GM10266 (cell line): ENCODE measurements at regions not wholly inside any gene's neighbourhood (a gene's known extent, or its start where the extent isn't known, plus 50 kb on each side); places are given as distances from the start of the nearest gene placed in this dataset.

ENCODE experiments used
- DNase-seq: peaks from one replicate; pipeline ENCODE4 v3.0.0; 2012; ENCODE audit errors: extremely low spot score
- TF ChIP-seq, protein P1 (sequence below): IDR thresholded peaks from 2 replicates; pipeline ENCODE4 v1.5.1; 2012; ENCODE audit warnings: mild to moderate bottlenecking, low read depth; ENCODE audit not compliant: control insufficient read depth, insufficient read depth; ENCODE audit errors: missing control alignments

DNA sequence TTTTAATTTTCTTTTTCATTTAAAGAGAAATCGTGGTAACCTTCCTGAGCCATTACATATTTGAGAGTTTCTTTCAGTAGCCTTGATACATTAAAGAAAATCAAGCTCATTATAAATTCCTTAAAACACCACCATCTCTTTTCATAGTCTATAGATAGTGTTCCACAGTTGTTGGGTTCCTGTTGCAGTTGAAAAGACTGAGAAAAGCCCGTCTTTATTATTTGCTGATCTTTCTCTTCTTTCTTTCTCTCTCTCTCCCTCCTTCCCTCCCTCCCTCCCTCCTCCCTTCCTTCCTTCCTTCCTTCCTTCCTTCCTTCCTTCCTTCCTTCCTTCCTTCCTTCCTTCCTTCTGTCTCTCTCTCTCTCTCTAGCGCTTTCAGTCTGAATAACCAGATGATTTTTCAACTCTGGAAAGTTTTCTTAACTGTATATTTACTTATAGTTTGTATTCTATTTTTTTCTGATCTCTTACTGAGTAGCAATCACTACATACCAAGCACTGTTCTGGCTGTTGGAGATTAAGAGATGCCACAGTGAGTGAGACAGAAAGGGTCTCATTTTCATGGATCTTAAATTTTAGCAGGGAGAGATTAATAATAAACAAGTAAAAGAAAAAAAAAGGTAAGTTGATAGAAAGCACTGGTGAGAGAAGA, 157.5 kb downstream of the TINAG start:
- TF ChIP-seq, protein P1, sequence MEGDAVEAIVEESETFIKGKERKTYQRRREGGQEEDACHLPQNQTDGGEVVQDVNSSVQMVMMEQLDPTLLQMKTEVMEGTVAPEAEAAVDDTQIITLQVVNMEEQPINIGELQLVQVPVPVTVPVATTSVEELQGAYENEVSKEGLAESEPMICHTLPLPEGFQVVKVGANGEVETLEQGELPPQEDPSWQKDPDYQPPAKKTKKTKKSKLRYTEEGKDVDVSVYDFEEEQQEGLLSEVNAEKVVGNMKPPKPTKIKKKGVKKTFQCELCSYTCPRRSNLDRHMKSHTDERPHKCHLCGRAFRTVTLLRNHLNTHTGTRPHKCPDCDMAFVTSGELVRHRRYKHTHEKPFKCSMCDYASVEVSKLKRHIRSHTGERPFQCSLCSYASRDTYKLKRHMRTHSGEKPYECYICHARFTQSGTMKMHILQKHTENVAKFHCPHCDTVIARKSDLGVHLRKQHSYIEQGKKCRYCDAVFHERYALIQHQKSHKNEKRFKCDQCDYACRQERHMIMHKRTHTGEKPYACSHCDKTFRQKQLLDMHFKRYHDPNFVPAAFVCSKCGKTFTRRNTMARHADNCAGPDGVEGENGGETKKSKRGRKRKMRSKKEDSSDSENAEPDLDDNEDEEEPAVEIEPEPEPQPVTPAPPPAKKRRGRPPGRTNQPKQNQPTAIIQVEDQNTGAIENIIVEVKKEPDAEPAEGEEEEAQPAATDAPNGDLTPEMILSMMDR = no peak
- DNase-seq = no peak

DNA sequence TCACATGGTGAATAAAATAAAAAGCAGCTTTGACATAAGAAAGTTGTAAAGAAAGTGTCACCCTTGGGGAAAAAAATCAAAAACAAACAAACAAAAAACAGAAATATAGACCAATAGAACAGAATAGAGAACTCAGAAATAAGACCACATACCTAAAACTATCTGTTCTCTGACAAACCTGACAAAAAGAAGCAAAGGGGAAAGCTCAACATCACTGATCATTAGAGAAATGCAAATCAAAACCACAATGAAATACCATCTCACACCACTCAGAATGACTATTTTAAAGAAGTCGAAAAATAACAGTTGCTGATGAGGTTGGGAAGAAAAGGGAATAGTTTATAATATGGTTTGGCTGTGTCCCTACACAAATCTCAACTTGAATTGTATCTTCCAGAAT, 159.1 kb downstream of the TINAG start:
- no peak for DNase-seq
- TF ChIP-seq, protein P1 = no peak

DNA sequence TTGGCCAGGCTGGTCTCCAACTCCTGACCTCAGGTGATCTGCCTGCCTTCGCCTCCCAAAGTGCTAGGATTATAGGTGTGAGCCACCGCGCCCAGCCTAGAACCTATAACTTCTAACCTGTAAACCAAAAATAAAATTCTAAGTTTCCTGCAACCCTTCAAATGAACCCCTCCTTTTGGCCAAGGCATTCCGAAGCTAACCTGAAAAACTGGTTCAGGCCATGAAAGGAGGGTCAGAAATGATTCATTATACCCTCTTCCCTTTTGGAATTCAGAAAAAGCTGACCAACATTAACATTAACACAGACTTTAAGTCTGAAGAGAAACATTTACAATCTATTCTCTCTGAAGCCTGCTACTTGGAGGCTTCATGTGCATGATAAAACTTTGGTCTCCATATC, 165.1 kb downstream of the TINAG start:
- DNase-seq = no peak
- TF ChIP-seq, protein P1 = no peak

DNA sequence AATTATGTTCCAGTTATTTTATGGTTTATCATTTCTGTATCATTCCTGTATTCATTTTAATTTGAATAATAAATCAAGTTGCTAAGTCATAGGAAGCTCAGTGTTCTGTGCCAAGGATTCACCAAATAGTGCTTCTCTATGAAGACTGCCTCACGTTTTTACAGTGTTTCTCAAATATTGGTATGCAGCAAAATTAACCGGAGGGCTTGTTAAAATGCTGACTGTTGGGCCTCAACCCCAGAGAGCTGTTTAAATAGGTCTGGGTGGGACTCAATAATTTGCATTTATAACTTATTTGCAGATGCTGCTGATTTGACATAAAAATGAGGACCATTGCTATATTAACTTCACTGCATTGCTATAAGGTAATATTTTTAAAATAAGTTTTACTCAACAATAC, 166.7 kb downstream of the TINAG start:
- TF ChIP-seq, protein P1 = no peak
- DNase-seq = no peak

DNA sequence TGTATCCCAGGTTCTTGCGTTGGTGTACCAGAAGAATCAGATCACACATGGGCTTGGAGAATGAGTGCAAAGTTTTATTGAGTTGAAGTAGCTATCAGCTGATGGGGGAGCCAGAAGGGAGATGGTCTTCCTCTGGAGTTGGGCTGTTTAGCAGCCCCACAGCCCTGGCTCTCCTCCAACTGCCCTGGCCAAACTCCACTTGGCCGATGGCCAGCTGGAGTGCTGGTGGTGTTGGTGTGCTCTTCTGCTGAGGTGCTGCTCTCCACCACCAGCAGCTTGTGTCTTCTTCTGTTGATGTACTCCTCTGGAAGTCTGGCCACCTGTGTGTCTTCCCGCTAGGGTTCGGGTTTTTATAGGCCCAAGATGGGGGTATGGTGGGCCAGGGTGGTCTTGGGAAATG, 172.8 kb downstream of the TINAG start:
- no peak for DNase-seq
- TF ChIP-seq, protein P1 = no peak

DNA sequence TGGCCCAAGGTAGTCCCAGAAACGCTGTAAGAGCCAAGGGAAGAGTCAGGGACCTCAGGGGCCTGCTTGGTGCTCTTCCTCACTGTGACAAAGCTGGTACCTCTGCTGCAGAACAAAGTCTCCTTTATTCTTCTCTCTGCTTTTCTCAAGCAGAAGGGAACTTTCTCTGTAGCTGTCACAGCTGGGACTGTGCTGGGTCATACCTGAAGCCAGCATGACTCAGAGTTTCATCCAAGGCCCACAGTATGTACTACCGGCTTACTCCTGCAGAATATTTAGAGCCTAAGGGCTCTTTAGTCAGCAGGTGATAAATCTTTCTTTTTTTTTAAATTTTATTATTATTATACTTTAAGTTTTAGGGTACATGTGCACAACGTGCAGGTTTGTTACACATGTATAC, 183.2 kb downstream of the TINAG start:
- TF ChIP-seq, protein P1 = no peak

DNA sequence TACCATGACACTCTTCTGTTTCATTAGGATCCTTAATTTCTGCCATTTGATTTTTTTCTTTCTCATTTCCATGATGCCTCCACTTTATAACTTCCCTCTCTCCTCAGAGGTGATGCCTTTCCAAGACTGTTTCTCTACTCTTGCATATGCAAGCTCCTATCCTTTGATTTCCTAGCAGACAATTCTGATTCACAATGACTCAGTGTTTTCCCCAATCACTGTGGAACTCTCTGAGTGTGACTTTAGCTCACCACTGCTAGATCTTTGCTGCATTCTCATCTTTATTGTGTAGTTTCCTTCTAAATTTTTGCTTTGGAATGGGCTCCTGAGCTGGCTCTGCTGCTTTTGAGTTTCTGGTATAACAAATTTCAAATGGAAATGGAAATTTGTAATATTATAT, 184.9 kb downstream of the TINAG start:
- DNase-seq = no peak
- TF ChIP-seq, protein P1 = no peak

More for the DNA sequence above, 183.2 kb downstream of the TINAG start:
- DNase-seq = no peak
